MCF 10A (cell line): ENCODE measurements at regions not wholly inside any gene's neighbourhood (a gene's known extent, or its start where the extent isn't known, plus 50 kb on each side); places are given as distances from the start of the nearest gene placed in this dataset.

Source experiments
- BruUV-seq: library from RNA; stranded (reverse); fragments of 400-500 nt; replicated peaks from 2 replicates; lab custom pipeline; 2021; lab: Mats Ljungman, UMichigan
- CTCF ChIA-PET: fragments of 300-600 bp; sonication (Branson Sonifier 250); formaldehyde crosslinking; extraction: SDS; loops from one replicate; lab custom pipeline; 2021; ENCODE audit warnings: antibody characterized with exemption, inconsistent platforms; lab: Yijun Ruan, JAX
- POLR2A ChIA-PET: fragments of 300-600, 350-650 bp; sonication (Branson Sonifier 250); formaldehyde crosslinking; extraction: SDS; loops from one replicate; lab custom pipeline; 2020; ENCODE audit warnings: antibody characterized with exemption, inconsistent platforms; lab: Yijun Ruan, JAX
- DNase-seq: peaks from one replicate; pipeline ENCODE4 v3.0.0-alpha.2; 2018; ENCODE audit not compliant: unreplicated experiment
- H3K27ac Mint-ChIP-seq: one replicate; pipeline ENCODE4 v1.8.0; 2022; ENCODE audit warnings: mild to moderate bottlenecking, low read depth, mixed read lengths; ENCODE audit not compliant: unreplicated experiment
- H3K27me3 Mint-ChIP-seq: one replicate; pipeline ENCODE4 v1.8.0; 2022; ENCODE audit warnings: mixed read lengths; ENCODE audit not compliant: insufficient read depth, unreplicated experiment
- H3K36me3 Mint-ChIP-seq: one replicate; pipeline ENCODE4 v1.8.0; 2022; ENCODE audit warnings: mild to moderate bottlenecking, moderate library complexity, mixed read lengths; ENCODE audit not compliant: insufficient read depth, unreplicated experiment
- H3K4me1 Mint-ChIP-seq: one replicate; pipeline ENCODE4 v1.8.0; 2022; ENCODE audit warnings: mixed read lengths; ENCODE audit not compliant: insufficient read depth, unreplicated experiment
- H3K4me3 Mint-ChIP-seq: one replicate; pipeline ENCODE4 v1.8.0; 2022; ENCODE audit warnings: mild to moderate bottlenecking, moderate library complexity, mixed read lengths; ENCODE audit not compliant: unreplicated experiment
- H3K9me3 Mint-ChIP-seq: one replicate; pipeline ENCODE4 v1.8.0; 2022; ENCODE audit warnings: mixed read lengths; ENCODE audit not compliant: unreplicated experiment
- intact Hi-C: fragments of 100-400 bp; cut with micrococcal nuclease; formaldehyde crosslinking; loops from 2 replicates; pipeline ENCODE4 v1.14.1; 2022
- TF ChIP-seq, protein P1 (sequence below): fragments of 200-600 bp; IDR thresholded peaks from one replicate; pipeline ENCODE4 v1.8.0; 2022; ENCODE audit warnings: antibody characterized with exemption, mild to moderate bottlenecking; ENCODE audit not compliant: unreplicated experiment

DNA sequence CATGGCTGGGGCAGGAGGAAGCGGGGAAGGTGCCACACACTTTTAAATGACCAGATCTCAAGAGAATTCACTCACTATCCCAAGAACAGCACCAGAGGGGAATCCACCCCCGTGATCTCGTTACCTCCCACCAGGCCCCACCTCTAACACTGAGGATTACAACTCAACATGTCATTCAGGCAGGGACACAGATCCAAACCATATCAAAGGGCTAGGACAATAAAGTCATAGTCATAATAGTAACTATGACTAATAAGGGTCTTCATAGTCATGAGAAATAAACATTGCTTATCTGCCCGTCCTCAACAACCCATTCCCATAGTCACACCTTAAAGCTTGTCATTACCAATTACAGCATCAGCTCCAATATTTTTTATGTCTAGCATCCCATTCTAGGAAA, 65.3 kb upstream of the SMC2 start:
- Mint-ChIP-seq H3K9me3 (no peaks in the 10 kb centered on the region), H3K4me1 (peaks cover 17% of the 10 kb centered on the region), H3K4me3 (no peak overlapping the region), H3K27me3 (no peaks in the 10 kb centered on the region), H3K36me3 (no peaks in the 10 kb centered on the region), H3K27ac (no peak overlapping the region)
- BruUV-seq = no TSS peak
- CTCF ChIA-PET = interaction anchor here (0.6 kb wide), 1 partner anchor 119 kb away, joined by 3 read pairs; no protein-coding TSS in a partner anchor
- TF ChIP-seq, protein P1, sequence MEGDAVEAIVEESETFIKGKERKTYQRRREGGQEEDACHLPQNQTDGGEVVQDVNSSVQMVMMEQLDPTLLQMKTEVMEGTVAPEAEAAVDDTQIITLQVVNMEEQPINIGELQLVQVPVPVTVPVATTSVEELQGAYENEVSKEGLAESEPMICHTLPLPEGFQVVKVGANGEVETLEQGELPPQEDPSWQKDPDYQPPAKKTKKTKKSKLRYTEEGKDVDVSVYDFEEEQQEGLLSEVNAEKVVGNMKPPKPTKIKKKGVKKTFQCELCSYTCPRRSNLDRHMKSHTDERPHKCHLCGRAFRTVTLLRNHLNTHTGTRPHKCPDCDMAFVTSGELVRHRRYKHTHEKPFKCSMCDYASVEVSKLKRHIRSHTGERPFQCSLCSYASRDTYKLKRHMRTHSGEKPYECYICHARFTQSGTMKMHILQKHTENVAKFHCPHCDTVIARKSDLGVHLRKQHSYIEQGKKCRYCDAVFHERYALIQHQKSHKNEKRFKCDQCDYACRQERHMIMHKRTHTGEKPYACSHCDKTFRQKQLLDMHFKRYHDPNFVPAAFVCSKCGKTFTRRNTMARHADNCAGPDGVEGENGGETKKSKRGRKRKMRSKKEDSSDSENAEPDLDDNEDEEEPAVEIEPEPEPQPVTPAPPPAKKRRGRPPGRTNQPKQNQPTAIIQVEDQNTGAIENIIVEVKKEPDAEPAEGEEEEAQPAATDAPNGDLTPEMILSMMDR = no peak
- intact Hi-C loops = loop anchor here (10.0 kb wide), 1 partner anchor 66 kb away; the partner anchor contains the start of gene SMC2
- POLR2A ChIA-PET = no interaction called here
- no peak for DNase-seq
